Choroid plexus epithelial cell (primary cell): ENCODE measurements at regions not wholly inside any gene's neighbourhood (a gene's known extent, or its start where the extent isn't known, plus 50 kb on each side); places are given as distances from the start of the nearest gene placed in this dataset.
"Not testable (repeated sequence)": the region's sequence is repeated elsewhere in the genome, so short reads cannot be mapped to it uniquely, and the experiment has no call there.

ENCODE experiments used
- DNase-seq: peaks from one replicate; pipeline ENCODE4 v3.0.0-alpha.2; 2010; ENCODE audit warnings: low read depth
- H3K4me3 ChIP-seq: 2 replicates; pipeline ENCODE4 v1.5.1; 2011; ENCODE audit warnings: low read depth, mild to moderate bottlenecking, control low read depth, low read length, moderate library complexity
- TF ChIP-seq, protein P1 (sequence below): conservative IDR thresholded peaks from 2 replicates; pipeline ENCODE4 v1.5.1; 2011; ENCODE audit warnings: low read depth, mild to moderate bottlenecking, control low read depth, inconsistent platforms, low read length, moderate library complexity

- TF ChIP-seq, protein P1, sequence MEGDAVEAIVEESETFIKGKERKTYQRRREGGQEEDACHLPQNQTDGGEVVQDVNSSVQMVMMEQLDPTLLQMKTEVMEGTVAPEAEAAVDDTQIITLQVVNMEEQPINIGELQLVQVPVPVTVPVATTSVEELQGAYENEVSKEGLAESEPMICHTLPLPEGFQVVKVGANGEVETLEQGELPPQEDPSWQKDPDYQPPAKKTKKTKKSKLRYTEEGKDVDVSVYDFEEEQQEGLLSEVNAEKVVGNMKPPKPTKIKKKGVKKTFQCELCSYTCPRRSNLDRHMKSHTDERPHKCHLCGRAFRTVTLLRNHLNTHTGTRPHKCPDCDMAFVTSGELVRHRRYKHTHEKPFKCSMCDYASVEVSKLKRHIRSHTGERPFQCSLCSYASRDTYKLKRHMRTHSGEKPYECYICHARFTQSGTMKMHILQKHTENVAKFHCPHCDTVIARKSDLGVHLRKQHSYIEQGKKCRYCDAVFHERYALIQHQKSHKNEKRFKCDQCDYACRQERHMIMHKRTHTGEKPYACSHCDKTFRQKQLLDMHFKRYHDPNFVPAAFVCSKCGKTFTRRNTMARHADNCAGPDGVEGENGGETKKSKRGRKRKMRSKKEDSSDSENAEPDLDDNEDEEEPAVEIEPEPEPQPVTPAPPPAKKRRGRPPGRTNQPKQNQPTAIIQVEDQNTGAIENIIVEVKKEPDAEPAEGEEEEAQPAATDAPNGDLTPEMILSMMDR, result no peak
- H3K4me3 ChIP-seq, result no peak overlapping the region
- DNase-seq, result no peak
Measured at GRCh38 chr4:64799751-64800150, 390.5 kb upstream of the TECRL start.

DNA sequence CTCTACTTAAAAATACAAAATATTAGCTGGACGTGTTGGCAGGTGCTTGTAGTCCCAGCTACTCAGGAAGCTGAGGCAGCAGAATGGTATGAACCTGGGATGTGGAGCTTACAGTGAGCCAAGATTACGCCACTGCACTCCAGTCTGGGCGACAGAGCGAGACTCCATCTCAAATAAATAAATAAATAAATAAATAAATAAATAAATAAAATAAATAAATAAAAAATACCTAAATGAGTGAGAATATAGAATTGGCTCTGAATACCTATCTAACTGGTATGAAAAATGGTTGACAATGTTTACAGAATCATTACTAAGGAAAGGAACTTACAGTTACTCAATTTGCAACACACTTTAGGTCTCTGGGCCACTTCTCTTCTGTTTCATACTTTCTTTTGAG, 389.6 kb upstream of the TECRL start:
- not testable (repeated sequence) for DNase-seq, H3K4me3 ChIP-seq

DNA sequence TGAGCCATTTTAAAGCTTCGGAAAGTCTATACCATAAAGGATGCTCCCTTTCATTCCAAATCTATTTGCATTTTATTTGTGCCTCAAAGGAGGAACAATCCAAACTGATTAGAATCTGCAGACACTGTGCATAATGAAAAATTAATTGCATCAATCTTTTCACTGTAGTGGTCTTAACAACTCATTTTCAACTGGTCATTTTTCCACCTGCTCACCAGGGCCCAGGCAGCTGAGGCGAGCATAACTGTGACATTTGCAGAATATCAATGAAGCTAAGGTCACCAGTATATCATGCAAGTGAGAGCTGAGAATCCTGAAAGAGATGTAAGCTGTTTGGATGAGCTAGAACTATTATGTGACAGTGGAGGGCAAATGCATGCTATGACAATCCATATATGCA, 387.3 kb upstream of the TECRL start:
- TF ChIP-seq, protein P1, result no peak
- no peak overlapping the region for H3K4me3 ChIP-seq
- no peak for DNase-seq

DNA sequence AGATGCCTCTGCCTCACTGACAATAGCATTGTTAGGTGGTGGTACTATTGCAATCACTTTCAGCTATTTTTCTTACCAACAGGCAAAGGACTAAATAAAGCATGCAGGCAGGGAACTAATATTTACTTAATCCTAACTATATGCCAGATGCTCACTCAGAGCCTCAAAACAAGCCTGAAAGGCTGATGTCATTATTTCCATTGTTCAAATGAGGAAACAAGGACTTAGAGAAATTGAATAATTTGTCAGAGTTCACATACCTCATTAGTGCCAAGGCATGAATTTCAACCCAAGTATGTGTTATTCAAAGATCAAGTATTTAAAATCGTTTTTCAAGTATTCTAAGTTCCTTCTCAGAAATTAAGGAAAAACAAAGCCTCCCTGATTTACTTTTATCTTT, 374.9 kb upstream of the TECRL start:
- H3K4me3 ChIP-seq, result no peak overlapping the region
- TF ChIP-seq, protein P1, result no peak
- peak; percentile 15 for DNase-seq

DNA sequence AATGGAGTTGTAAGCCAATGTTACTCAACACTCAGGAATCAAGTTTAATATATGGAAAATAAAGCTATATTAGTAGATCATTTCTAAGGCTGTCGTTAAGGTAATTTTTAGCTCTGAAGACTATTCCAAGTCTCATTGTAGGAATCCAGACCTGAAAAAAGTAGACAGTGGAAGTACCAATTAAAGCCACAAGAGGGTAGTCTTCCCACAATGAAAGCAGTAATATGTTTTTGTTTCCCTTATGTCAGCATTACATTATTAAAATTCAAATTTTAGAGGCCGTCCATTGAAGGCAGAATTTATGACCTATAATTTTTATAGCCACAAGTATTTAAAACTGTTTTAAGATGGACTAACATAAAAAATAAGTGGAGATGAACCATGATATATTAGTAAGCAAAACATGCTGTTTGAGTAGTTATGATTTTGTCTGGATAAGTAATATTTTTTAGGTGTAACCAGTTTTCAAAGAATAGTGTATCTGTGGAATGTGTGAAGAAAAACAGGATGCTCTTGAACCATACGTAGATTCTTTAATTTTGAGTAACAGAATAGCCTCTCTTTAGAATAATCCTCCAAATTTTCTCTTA, 372.6 kb upstream of the TECRL start:
- TF ChIP-seq, protein P1, result peak; percentile 68
- peak; percentile 53 for DNase-seq
- H3K4me3 ChIP-seq, result no peak overlapping the region

DNA sequence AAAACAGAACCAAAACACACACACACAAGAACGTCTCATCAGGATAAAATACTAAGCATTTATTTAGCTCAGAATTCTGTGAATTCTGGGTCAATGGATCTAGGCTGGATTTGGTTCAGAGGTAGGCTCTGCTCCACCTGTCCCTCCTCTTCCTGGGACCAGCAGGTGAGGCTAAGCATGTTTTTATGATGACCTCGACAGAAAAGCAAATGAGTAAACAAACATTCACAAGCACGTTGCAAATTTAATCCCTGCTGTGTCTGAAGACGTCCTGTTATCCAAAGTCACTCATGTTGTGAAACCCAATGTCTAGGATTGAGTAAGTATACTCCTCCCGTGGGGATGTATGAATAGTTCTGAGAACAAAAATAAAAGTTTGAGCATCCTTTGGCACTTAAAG, 371.4 kb upstream of the TECRL start:
- H3K4me3 ChIP-seq, result no peak overlapping the region
- DNase-seq, result no peak
- TF ChIP-seq, protein P1, result no peak

GRCh38 chr4:64777286-64777685, 368.0 kb upstream of the TECRL start:
- no peak for DNase-seq
- TF ChIP-seq, protein P1, result no peak
- H3K4me3 ChIP-seq, result no peak overlapping the region

DNA sequence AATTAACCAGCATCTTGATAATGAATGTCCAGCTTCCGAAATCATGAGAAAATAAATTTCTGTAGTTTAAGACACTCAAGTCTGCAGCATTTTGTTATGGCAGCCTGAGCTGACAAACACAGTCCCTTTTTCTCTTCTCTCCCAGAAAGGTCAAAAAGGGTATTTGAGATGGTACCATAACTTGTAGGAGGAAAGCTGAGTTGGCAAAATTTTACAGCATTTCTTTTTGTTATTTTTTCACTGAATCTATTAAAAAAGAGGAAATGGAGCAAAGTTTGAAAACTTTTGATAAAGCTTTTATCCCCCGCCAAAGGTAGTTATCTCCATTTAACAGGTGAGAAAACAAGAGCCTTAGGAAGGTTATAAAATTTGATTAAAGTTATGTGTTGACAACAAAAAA, 367.6 kb upstream of the TECRL start:
- TF ChIP-seq, protein P1, result no peak
- no peak for DNase-seq
- H3K4me3 ChIP-seq, result no peak overlapping the region
